NB4 (cell line): ENCODE measurements at regions not wholly inside any gene's neighbourhood (a gene's known extent, or its start where the extent isn't known, plus 50 kb on each side); places are given as distances from the start of the nearest gene placed in this dataset.

Experiments used
- CTCF ChIP-seq: IDR thresholded peaks from one replicate; pipeline ENCODE4 v1.5.1; 2012; ENCODE audit warnings: low read depth, low read length
- MYC ChIP-seq: IDR thresholded peaks from 2 replicates; pipeline ENCODE4 v1.6.1; 2011; ENCODE audit warnings: low read depth, low read length

GRCh38 chr2:239750045-239750835 is 274.9 kb downstream of the NDUFA10 start:
- TF ChIP-seq CTCF (no peak), MYC (no peak)
